DMS79 treated with DMSO at 0.1 percent for 48 hours (cell line): ENCODE measurements at regions not wholly inside any gene's neighbourhood (a gene's known extent, or its start where the extent isn't known, plus 50 kb on each side); places are given as distances from the start of the nearest gene placed in this dataset.

Experiments
- DNase-seq: peaks from one replicate; lab custom pipeline; 2025; lab: John Stamatoyannopoulos, UW

DNA sequence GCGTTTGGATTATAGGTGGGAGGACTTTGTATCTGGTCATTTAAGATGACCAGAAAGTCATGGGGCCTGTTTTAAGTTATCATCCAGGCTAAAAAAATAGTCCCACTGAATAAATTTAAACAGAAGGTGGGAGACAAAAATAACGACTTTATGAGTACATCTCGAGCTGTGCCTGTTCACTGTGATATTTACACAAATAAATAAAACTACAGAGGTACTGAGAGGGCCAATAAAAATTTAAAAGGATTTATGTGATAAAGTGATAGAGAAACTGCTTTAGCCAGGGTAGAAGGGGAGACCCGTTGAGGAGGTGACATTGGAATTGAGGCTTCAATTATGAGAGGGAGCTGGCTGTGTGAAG, 53.4 kb upstream of the PMEPA1 start:
- no peak for DNase-seq

DNA sequence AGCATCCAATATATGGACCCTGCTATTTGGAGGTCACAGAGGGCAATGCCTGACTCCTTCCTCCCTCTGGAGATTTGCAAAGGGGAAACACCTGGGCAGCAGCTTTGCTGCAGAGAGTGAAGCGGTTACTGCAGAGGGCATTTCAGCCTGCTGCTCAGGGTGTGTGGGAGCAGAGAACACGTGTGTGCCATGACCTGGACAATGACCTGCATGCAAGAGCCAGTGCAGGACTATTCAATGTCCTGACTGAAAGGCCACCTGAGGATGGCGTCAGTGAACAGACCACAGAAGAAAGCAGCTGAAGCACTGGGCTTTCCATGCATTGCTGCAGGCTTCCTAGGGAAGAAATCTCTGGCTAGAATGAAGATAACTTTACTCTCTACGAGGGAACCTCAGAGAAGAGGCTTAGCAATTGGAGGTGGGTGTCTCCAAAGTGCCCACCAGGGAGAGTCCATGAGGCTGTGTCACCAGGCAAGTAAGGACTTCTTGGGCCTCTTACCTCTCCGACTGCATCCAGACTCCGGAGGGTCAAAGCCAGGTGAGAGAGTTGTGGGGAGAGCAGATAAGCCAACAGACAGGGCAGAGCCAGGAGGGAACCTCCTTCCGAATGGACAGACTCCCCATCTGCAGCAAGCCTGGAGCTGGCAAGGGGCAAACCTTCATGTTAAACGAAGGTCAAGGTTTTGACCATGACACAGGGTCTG, 52.9 kb upstream of the PMEPA1 start:
- no peak for DNase-seq

GRCh38 chr20:57761413-57761734, 51.6 kb upstream of the PMEPA1 start:
- no peak for DNase-seq

DNA sequence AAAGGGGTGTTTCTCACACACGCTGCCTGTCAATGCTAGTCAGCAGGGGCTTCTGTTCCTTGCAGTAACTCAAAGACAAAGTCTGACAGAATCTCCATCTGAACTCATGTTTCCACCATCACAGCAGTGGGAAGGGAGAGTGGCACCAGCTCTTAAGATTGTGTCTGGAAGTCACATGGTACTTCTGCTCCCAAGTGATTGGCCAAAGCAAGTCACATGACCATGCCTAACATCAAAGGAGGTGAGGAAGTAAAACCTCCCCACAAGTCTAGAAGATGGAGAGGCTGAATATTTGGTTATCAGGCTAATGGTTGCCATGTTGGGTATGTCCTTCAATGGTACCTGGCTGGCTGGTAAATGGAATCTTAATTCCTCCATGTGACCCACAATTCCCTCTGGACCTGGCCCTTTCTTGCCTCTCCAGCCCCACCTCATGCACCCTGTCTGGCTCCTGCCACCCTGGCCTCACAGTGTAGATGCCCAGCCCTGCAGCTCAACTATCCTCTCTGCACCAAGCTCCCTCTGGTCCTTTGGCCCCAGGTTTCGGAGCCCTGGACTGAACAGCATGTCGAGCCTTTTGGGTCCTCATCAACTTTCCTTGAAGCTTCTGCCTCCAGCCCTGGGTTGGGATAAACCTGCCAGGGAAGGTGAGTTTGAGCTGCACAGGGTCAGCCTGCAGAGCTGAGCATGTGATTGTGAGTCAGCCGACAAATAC, 51.0 kb upstream of the PMEPA1 start:
- DNase-seq: no peak

GRCh38 chr20:57759724-57760123, 49.9 kb upstream of the PMEPA1 start:
- DNase-seq: no peak
